Mesothelial cell of epicardium (in vitro differentiated cells): ENCODE measurements at regions not wholly inside any gene's neighbourhood (a gene's known extent, or its start where the extent isn't known, plus 50 kb on each side); places are given as distances from the start of the nearest gene placed in this dataset.

Experiments used
- DNase-seq, 2 experiments: peaks; one replicate each; pipeline ENCODE4 v3.0.0; 2021; ENCODE audit warnings: low spot score in 2 of 2; ENCODE audit not compliant: unreplicated experiment in 2 of 2
- H3K27ac Mint-ChIP-seq: 2 replicates; pipeline ENCODE4 v1.8.0; 2021; ENCODE audit warnings: mixed read lengths
- H3K27me3 Mint-ChIP-seq: 2 replicates; pipeline ENCODE4 v1.8.0; 2021; ENCODE audit warnings: low read depth, mixed read lengths
- H3K36me3 Mint-ChIP-seq: 2 replicates; pipeline ENCODE4 v1.8.0; 2021; ENCODE audit warnings: mixed read lengths
- H3K4me1 Mint-ChIP-seq: 2 replicates; pipeline ENCODE4 v1.8.0; 2021; ENCODE audit warnings: mixed read lengths
- H3K4me3 Mint-ChIP-seq: 2 replicates; pipeline ENCODE4 v1.8.0; 2021; ENCODE audit warnings: mild to moderate bottlenecking, moderate library complexity, mixed read lengths
- H3K9me3 Mint-ChIP-seq: 2 replicates; pipeline ENCODE4 v1.8.0; 2021; ENCODE audit warnings: mixed read lengths
- TF ChIP-seq, protein P1 (sequence below): fragments of 200-600 bp; sonication (generic); IDR thresholded peaks from one replicate; pipeline ENCODE4 v1.5.0; 2021; ENCODE audit warnings: antibody characterized with exemption; ENCODE audit not compliant: unreplicated experiment

DNA sequence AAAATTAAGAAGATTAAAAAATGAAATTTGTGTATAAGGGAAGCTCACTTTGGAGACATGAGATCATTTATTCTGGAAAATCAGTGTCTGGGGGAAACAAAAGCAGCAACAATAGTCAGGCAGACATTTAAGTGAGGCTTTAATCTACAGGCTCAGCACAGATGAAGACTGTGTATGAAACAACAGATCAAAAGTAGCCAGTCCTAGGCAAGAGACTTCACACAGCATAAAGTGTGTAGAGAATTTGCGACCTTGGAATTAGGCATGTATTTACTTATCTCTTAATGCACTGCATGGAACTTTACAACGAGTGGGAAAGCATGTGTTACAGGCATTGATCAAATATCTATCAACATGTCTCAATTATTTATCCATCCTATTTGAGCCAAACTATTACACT, 1099.9 kb downstream of the PLA2G4A start:
- no peak overlapping the region for H3K4me3 Mint-ChIP-seq
- TF ChIP-seq, protein P1, sequence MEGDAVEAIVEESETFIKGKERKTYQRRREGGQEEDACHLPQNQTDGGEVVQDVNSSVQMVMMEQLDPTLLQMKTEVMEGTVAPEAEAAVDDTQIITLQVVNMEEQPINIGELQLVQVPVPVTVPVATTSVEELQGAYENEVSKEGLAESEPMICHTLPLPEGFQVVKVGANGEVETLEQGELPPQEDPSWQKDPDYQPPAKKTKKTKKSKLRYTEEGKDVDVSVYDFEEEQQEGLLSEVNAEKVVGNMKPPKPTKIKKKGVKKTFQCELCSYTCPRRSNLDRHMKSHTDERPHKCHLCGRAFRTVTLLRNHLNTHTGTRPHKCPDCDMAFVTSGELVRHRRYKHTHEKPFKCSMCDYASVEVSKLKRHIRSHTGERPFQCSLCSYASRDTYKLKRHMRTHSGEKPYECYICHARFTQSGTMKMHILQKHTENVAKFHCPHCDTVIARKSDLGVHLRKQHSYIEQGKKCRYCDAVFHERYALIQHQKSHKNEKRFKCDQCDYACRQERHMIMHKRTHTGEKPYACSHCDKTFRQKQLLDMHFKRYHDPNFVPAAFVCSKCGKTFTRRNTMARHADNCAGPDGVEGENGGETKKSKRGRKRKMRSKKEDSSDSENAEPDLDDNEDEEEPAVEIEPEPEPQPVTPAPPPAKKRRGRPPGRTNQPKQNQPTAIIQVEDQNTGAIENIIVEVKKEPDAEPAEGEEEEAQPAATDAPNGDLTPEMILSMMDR, result no peak
- no peaks in the 10 kb centered on the region for H3K9me3 Mint-ChIP-seq
- no peaks in the 10 kb centered on the region for H3K27me3 Mint-ChIP-seq
- DNase-seq, result no peak
- H3K27ac Mint-ChIP-seq, result no peak overlapping the region
- H3K4me1 Mint-ChIP-seq, result peaks cover 3% of the 10 kb centered on the region
- no peaks in the 10 kb centered on the region for H3K36me3 Mint-ChIP-seq

DNA sequence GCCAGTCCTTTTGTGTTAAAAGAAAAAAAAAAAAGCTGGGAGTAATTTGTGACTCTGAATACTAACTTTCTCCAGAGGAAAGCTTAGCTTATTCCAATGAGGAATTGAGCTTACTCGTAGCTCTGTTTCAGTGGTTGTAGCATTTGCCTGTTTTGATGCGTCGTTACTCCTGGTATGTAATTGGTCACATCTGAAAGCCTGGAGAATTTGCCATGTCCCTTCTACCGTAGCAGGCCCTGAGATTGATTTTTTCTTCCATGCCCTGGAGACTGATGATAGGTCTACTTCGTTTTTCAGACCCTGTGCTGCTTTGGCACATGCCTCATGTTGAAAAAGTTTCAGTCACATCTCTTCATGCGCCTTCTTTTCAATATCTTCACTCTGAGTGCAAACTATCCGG, 1103.0 kb downstream of the PLA2G4A start:
- Mint-ChIP-seq H3K27ac (no peak overlapping the region), H3K9me3 (peaks cover 12% of the 10 kb centered on the region), H3K27me3 (no peaks in the 10 kb centered on the region), H3K4me1 (no peaks in the 10 kb centered on the region), H3K36me3 (no peaks in the 10 kb centered on the region), H3K4me3 (no peak overlapping the region)
- DNase-seq, result no peak
- TF ChIP-seq, protein P1, result no peak

DNA sequence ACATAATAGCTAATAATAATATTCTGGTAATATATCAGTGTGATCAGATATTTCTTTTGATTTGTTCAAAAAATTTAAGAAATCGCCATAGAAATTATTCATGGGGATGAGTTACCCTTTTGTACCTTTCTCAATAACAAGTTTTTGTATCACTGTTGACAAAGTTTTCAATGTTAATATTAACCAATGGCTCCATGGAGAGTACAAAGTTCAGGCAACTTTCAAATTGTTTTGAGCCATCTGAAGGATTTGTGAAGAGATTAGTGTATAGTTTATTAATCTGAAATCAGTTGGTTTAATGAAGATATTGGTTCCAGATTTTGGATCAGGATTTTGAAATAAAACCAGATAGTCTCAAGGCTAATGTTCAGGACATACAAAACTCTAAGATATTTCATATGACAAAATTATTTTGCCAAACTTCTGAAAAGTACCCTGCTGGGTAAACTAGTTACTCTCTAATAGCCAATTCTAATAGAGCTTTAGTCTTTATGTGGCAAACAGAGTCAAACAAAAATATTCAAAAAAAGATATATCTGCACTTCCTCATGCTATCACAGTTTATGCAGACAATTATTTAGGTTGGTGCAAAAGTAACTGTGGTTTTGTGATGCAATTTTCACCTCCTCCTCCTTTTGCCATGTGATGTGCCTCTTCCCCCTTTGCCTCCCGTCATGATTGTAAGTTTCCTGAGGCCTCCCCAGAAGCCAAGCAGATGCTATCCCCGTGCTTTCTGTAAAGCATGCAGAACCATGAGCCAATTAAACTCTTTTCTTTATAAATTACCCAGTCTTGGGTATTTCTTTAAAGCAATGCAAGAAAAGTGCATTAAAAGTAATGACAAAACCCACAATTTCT, 1105.0 kb downstream of the PLA2G4A start:
- TF ChIP-seq, protein P1, result no peak
- H3K9me3 Mint-ChIP-seq, result peaks cover 28% of the 10 kb centered on the region
- no peaks in the 10 kb centered on the region for H3K36me3 Mint-ChIP-seq
- H3K4me1 Mint-ChIP-seq, result no peaks in the 10 kb centered on the region
- H3K27me3 Mint-ChIP-seq, result no peaks in the 10 kb centered on the region
- DNase-seq, result no peak
- H3K27ac Mint-ChIP-seq, result no peak overlapping the region
- H3K4me3 Mint-ChIP-seq, result no peak overlapping the region

DNA sequence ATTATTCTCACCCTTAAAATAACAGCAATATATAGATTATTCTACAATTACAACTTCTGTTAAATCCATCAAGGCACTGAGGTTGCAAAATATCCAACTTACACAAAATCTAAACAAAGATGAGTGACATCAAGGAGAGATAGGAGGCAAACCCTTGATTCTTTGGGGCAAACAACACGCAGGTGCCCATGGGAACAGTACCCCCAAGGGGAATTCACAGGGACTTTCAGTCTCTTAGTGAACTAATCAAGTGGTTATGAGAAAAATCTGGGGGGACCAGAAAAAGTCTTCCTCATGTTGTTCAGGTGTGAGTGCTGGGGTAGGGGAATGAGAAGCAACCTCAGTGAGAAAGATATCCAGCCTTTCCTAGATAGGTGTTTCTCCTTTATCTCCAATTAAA, 1107.9 kb downstream of the PLA2G4A start:
- no peak for DNase-seq
- Mint-ChIP-seq H3K27ac (no peak overlapping the region), H3K4me1 (no peaks in the 10 kb centered on the region), H3K4me3 (no peak overlapping the region), H3K27me3 (no peaks in the 10 kb centered on the region), H3K9me3 (peaks cover 31% of the 10 kb centered on the region), H3K36me3 (no peaks in the 10 kb centered on the region)
- TF ChIP-seq, protein P1, result no peak

DNA sequence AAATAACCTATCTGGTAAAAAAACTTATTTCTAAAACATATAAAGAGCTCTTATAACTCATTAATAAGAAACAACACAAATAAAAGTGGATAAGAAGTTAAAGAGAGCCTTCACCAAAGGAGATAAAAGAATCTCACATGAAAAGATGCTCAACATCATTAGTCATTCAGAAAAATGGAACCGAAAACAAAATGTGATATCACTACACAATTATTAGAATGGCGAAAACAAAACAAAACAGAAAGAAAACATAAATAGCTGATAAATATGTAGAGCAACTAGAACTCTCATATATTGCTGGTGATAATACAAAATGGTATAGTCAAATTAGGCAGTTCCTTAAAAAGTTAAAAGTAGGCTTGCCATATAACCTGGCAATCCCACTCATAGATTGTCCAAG, 1109.3 kb downstream of the PLA2G4A start:
- no peaks in the 10 kb centered on the region for H3K27me3 Mint-ChIP-seq
- H3K4me1 Mint-ChIP-seq, result no peaks in the 10 kb centered on the region
- no peaks in the 10 kb centered on the region for H3K36me3 Mint-ChIP-seq
- H3K9me3 Mint-ChIP-seq, result peaks cover 31% of the 10 kb centered on the region
- H3K4me3 Mint-ChIP-seq, result no peak overlapping the region
- TF ChIP-seq, protein P1, result no peak
- DNase-seq, result no peak
- H3K27ac Mint-ChIP-seq, result no peak overlapping the region
